ENCODE measurements at regions not wholly inside any gene's neighbourhood (a gene's known extent, or its start where the extent isn't known, plus 50 kb on each side); places are given as distances from the start of the nearest gene placed in this dataset.

DNA sequence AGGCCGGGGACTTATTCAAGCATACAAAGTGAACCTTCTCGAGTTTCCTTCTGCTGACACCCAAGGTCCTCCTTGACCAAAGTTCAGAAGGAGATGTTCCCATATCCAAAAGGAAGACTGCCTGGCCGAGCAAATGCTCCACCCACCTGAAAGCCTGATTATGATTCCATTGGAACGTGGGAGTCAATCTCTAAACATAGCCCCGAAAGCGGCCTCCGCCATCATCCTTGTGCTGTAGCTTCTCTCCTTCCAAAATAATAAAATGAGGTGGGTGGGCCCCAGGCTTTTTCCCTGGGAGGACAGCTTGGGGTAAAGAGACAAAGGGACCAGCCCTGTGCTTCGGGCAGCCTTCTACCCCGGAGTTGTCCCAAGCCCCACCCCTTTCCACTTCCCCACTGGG is 355.6 kb upstream of the SLC30A5 start:
- no peak overlapping the region for H3K27ac ChIP-seq
- Mint-ChIP-seq H3K27ac (no peak overlapping the region), H3K36me3 (no peaks in the 10 kb centered on the region), H3K4me1 (peaks cover 10% of the 10 kb centered on the region), H3K27me3 (ENCODE audit: insufficient read depth, low read depth) (peaks cover 4% of the 10 kb centered on the region), H3K9me3 (peaks cover 3% of the 10 kb centered on the region), H3K4me3 (no peak overlapping the region)
- no peaks in the 10 kb centered on the region for H3K79me2 ChIP-seq (ENCODE audit: low read depth)
- no peaks in the 10 kb centered on the region for H3K36me3 ChIP-seq
- no peaks in the 10 kb centered on the region for H3K9me3 ChIP-seq (ENCODE audit: low read depth)
- TF ChIP-seq EZH2phosphoT487 (IDR thresholded peaks at IDR 0.05) (no peak), EZH2 (IDR thresholded peaks at IDR 0.05) (no peak)
- TF ChIP-seq, protein P1, sequence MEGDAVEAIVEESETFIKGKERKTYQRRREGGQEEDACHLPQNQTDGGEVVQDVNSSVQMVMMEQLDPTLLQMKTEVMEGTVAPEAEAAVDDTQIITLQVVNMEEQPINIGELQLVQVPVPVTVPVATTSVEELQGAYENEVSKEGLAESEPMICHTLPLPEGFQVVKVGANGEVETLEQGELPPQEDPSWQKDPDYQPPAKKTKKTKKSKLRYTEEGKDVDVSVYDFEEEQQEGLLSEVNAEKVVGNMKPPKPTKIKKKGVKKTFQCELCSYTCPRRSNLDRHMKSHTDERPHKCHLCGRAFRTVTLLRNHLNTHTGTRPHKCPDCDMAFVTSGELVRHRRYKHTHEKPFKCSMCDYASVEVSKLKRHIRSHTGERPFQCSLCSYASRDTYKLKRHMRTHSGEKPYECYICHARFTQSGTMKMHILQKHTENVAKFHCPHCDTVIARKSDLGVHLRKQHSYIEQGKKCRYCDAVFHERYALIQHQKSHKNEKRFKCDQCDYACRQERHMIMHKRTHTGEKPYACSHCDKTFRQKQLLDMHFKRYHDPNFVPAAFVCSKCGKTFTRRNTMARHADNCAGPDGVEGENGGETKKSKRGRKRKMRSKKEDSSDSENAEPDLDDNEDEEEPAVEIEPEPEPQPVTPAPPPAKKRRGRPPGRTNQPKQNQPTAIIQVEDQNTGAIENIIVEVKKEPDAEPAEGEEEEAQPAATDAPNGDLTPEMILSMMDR (IDR thresholded peaks at IDR 0.05) = no peak
- no peak for DNase-seq (ENCODE audit: low spot score)
- H3F3A ChIP-seq (ENCODE audit: low read depth) = no peaks in the 10 kb centered on the region
- no peaks in the 10 kb centered on the region for H4K20me1 ChIP-seq (ENCODE audit: low read depth)
- H2AFZ ChIP-seq (replicated peaks) = no peak overlapping the region
- no peaks in the 10 kb centered on the region for H3K4me1 ChIP-seq
- H3K4me3 ChIP-seq = no peak overlapping the region
- no peak overlapping the region for H3K9ac ChIP-seq
- no peak overlapping the region for H3K4me2 ChIP-seq
- H3K27me3 ChIP-seq = no peaks in the 10 kb centered on the region

DNA sequence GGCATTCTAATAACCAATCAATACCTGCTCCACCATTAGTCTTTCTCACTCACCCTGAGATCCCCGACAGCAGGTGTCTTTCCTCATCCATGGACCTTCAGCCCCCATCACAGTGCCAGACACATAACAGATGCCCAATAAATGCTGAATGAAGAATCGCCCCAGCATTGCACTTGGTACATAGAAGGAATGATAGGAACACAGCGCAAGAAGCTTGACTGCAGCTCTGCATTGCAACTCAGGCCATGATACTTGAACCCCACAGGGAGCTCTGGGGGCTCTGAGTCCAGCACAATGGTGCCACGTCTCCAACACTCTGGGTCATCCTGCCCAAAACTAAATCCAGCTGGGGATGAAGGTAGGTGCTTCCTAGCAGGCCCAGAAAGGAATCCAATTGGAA is 355.0 kb upstream of the SLC30A5 start:
- Histone ChIP-seq H3F3A (ENCODE audit: low read depth) (no peaks in the 10 kb centered on the region), H3K27ac (no peak overlapping the region), H4K20me1 (ENCODE audit: low read depth) (no peaks in the 10 kb centered on the region), H3K27me3 (no peaks in the 10 kb centered on the region), H3K4me2 (no peak overlapping the region), H3K9ac (no peak overlapping the region), H2AFZ (replicated peaks) (no peak overlapping the region), H3K9me3 (ENCODE audit: low read depth) (no peaks in the 10 kb centered on the region), H3K4me1 (no peaks in the 10 kb centered on the region), H3K4me3 (no peak overlapping the region), H3K36me3 (no peaks in the 10 kb centered on the region), H3K79me2 (ENCODE audit: low read depth) (no peaks in the 10 kb centered on the region)
- H3K4me1 Mint-ChIP-seq = peaks cover 10% of the 10 kb centered on the region
- DNase-seq (ENCODE audit: low spot score) = no peak
- H3K36me3 Mint-ChIP-seq = no peaks in the 10 kb centered on the region
- no peak overlapping the region for H3K27ac Mint-ChIP-seq
- no peak overlapping the region for H3K4me3 Mint-ChIP-seq
- peaks cover 5% of the 10 kb centered on the region for H3K9me3 Mint-ChIP-seq
- TF ChIP-seq, protein P1 (IDR thresholded peaks at IDR 0.05) = no peak
- TF ChIP-seq EZH2 (IDR thresholded peaks at IDR 0.05) (no peak), EZH2phosphoT487 (IDR thresholded peaks at IDR 0.05) (no peak)
- H3K27me3 Mint-ChIP-seq (ENCODE audit: insufficient read depth, low read depth) = peaks cover 4% of the 10 kb centered on the region

DNA sequence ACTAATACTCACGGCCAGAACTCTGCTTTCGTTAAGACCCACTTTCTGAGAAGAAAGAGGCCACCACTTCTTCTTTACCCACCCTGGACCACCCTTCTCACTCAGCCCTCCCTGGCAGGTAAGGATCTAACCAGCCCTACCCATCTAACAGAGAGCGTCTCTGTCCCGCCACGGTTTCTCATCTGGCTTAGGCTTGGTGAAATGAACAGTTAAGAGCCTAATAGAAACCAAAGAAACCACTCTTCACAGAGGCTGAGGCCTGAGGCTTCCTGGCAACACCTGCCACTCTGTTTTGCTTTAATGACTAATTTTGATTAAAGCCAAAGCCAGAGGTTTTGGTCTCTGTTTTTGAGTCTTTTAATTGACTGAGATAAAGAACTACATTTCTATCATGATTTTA is 354.1 kb upstream of the SLC30A5 start:
- H3K4me2 ChIP-seq = no peak overlapping the region
- H3K9me3 Mint-ChIP-seq = peaks cover 5% of the 10 kb centered on the region

More for the DNA sequence above, 354.1 kb upstream of the SLC30A5 start:
- H3K79me2 ChIP-seq (ENCODE audit: low read depth) = no peaks in the 10 kb centered on the region
- Mint-ChIP-seq H3K36me3 (no peaks in the 10 kb centered on the region), H3K4me3 (no peak overlapping the region), H3K4me1 (peaks cover 8% of the 10 kb centered on the region), H3K27ac (no peak overlapping the region), H3K27me3 (ENCODE audit: insufficient read depth, low read depth) (peaks cover 5% of the 10 kb centered on the region)
- H3K9ac ChIP-seq = no peak overlapping the region
- no peaks in the 10 kb centered on the region for H3F3A ChIP-seq (ENCODE audit: low read depth)
- DNase-seq (ENCODE audit: low spot score) = no peak
- H3K36me3 ChIP-seq = no peaks in the 10 kb centered on the region
- H2AFZ ChIP-seq (replicated peaks) = no peak overlapping the region
- no peaks in the 10 kb centered on the region for H3K9me3 ChIP-seq (ENCODE audit: low read depth)
- H4K20me1 ChIP-seq (ENCODE audit: low read depth) = no peaks in the 10 kb centered on the region
- no peaks in the 10 kb centered on the region for H3K27me3 ChIP-seq
- H3K27ac ChIP-seq = no peak overlapping the region
- no peak overlapping the region for H3K4me3 ChIP-seq
- TF ChIP-seq, protein P1 (IDR thresholded peaks at IDR 0.05) = no peak
- TF ChIP-seq EZH2 (IDR thresholded peaks at IDR 0.05) = no peak
- TF ChIP-seq EZH2phosphoT487 (IDR thresholded peaks at IDR 0.05) = no peak
- no peaks in the 10 kb centered on the region for H3K4me1 ChIP-seq

All from neural progenitor cell (in vitro differentiated cells).